Natural killer cell treated with Interleukin-12 subunit alpha and Interleukin-12 subunit beta and Interleukin-15 and Interleukin-18, amount 100 ng/mL, for 72 hours (primary cell): ENCODE measurements at regions not wholly inside any gene's neighbourhood (a gene's known extent, or its start where the extent isn't known, plus 50 kb on each side); places are given as distances from the start of the nearest gene placed in this dataset.

Experiments used
- ATAC-seq, 2 donors: fragments of 150-1000 bp; cut with Tn5 transposase in 1 of 2; sonication (Bioruptor Pico), chemical (Tn5 transposase) in 1 of 2; 2 replicates each; pipeline ENCODE4 v1.10.0; 2021
- DNase-seq: peaks from one replicate; pipeline ENCODE4 v3.0.0; 2022; ENCODE audit warnings: low spot score
- H3K27ac Mint-ChIP-seq, 2 donors: 1 replicate in 1 of 2; 2 replicates in 1 of 2; pipeline ENCODE4 v1.8.0; 2022; ENCODE audit warnings: mixed read lengths in 2 of 2, mild to moderate bottlenecking in 1 of 2, moderate library complexity in 1 of 2
- H3K27me3 Mint-ChIP-seq, 2 donors: 1 replicate in 1 of 2; 2 replicates in 1 of 2; pipeline ENCODE4 v1.8.0; 2022; ENCODE audit warnings: mixed read lengths in 2 of 2
- H3K36me3 Mint-ChIP-seq: one replicate; pipeline ENCODE4 v1.8.0; 2022; ENCODE audit warnings: mixed read lengths
- H3K4me1 Mint-ChIP-seq, 2 donors: 1 replicate in 1 of 2; 2 replicates in 1 of 2; pipeline ENCODE4 v1.8.0; 2022; ENCODE audit warnings: low read depth in 2 of 2, mixed read lengths in 2 of 2, mild to moderate bottlenecking in 1 of 2
- H3K4me3 Mint-ChIP-seq: one replicate; pipeline ENCODE4 v1.8.0; 2022; ENCODE audit warnings: mixed read lengths
- H3K9me3 Mint-ChIP-seq: 2 replicates; pipeline ENCODE4 v1.8.0; 2022; ENCODE audit warnings: mixed read lengths

GRCh38 chr1:5567839-5568238, 424.4 kb downstream of the NPHP4 start:
- Mint-ChIP-seq H3K36me3 (no peaks in the 10 kb centered on the region), H3K9me3 (no peaks in the 10 kb centered on the region), H3K4me3 (no peak overlapping the region), H3K27me3 (peaks cover 11 to 12% of the 10 kb centered on the region in 2 donors), H3K27ac (no peak overlapping the region), H3K4me1 (no peaks in the 10 kb centered on the region)
- ATAC-seq (no peak), DNase-seq (no peak)

- ATAC-seq, result peak in 1 of 2 donors; percentile 33
- Mint-ChIP-seq H3K4me1 (no peaks in the 10 kb centered on the region), H3K27ac (no peak overlapping the region), H3K9me3 (no peaks in the 10 kb centered on the region), H3K27me3 (peaks cover 7 to 8% of the 10 kb centered on the region in 2 donors), H3K36me3 (no peaks in the 10 kb centered on the region), H3K4me3 (no peak overlapping the region)
- no peak for DNase-seq
Measured at GRCh38 chr1:5566924-5567323, 425.3 kb downstream of the NPHP4 start.

- Mint-ChIP-seq H3K4me3 (no peak overlapping the region), H3K27ac (no peak overlapping the region), H3K9me3 (no peaks in the 10 kb centered on the region), H3K4me1 (no peaks in the 10 kb centered on the region), H3K36me3 (no peaks in the 10 kb centered on the region), H3K27me3 (peaks cover 0 to 4% of the 10 kb centered on the region in 2 donors)
- no peak for DNase-seq
- no peak for ATAC-seq
Measured at GRCh38 chr1:5565281-5566125, 426.7 kb downstream of the NPHP4 start.

GRCh38 chr1:5564578-5565257, 427.5 kb downstream of the NPHP4 start:
- ATAC-seq (no peak), DNase-seq (no peak)
- H3K9me3 Mint-ChIP-seq, result no peaks in the 10 kb centered on the region
- H3K4me3 Mint-ChIP-seq, result no peak overlapping the region
- no peak overlapping the region for H3K27ac Mint-ChIP-seq
- no peaks in the 10 kb centered on the region for H3K4me1 Mint-ChIP-seq
- H3K27me3 Mint-ChIP-seq, result peaks cover 0 to 4% of the 10 kb centered on the region in 2 donors
- H3K36me3 Mint-ChIP-seq, result no peaks in the 10 kb centered on the region

- no peak overlapping the region for H3K27ac Mint-ChIP-seq
- no peak overlapping the region for H3K4me3 Mint-ChIP-seq
- ATAC-seq, result no peak
- H3K36me3 Mint-ChIP-seq, result no peaks in the 10 kb centered on the region
- DNase-seq, result no peak
- no peaks in the 10 kb centered on the region for H3K9me3 Mint-ChIP-seq
- no peaks in the 10 kb centered on the region for H3K4me1 Mint-ChIP-seq
- peaks cover 2 to 4% of the 10 kb centered on the region in 2 donors for H3K27me3 Mint-ChIP-seq
Measured at GRCh38 chr1:5563861-5564577, 428.2 kb downstream of the NPHP4 start.

GRCh38 chr1:5562769-5563168, 429.5 kb downstream of the NPHP4 start:
- no peak overlapping the region for H3K4me3 Mint-ChIP-seq
- H3K4me1 Mint-ChIP-seq, result no peaks in the 10 kb centered on the region
- no peaks in the 10 kb centered on the region for H3K9me3 Mint-ChIP-seq
- peaks cover 7% of the 10 kb centered on the region for H3K36me3 Mint-ChIP-seq
- no peak for DNase-seq
- peak in 1 of 2 donors; percentile 55 for ATAC-seq
- H3K27ac Mint-ChIP-seq, result no peak overlapping the region
- H3K27me3 Mint-ChIP-seq, result peaks cover 0 to 13% of the 10 kb centered on the region in 2 donors

- no peak overlapping the region for H3K4me3 Mint-ChIP-seq
- ATAC-seq (no peak), DNase-seq (no peak)
- H3K9me3 Mint-ChIP-seq, result no peaks in the 10 kb centered on the region
- H3K27ac Mint-ChIP-seq, result no peak overlapping the region
- H3K36me3 Mint-ChIP-seq, result peaks cover 7% of the 10 kb centered on the region
- H3K4me1 Mint-ChIP-seq, result no peaks in the 10 kb centered on the region
- H3K27me3 Mint-ChIP-seq, result peaks cover 0 to 13% of the 10 kb centered on the region in 2 donors
Measured at GRCh38 chr1:5562331-5562730, 429.9 kb downstream of the NPHP4 start.

- H3K27me3 Mint-ChIP-seq, result peaks cover 4 to 27% of the 10 kb centered on the region in 2 donors
- DNase-seq, result no peak
- no peak for ATAC-seq
- H3K4me1 Mint-ChIP-seq, result no peaks in the 10 kb centered on the region
- no peaks in the 10 kb centered on the region for H3K9me3 Mint-ChIP-seq
- H3K27ac Mint-ChIP-seq, result no peak overlapping the region
- no peak overlapping the region for H3K4me3 Mint-ChIP-seq
- peaks cover 7% of the 10 kb centered on the region for H3K36me3 Mint-ChIP-seq
Measured at GRCh38 chr1:5559078-5559477, 433.1 kb downstream of the NPHP4 start.

GRCh38 chr1:5555853-5556252, 436.4 kb downstream of the NPHP4 start:
- Mint-ChIP-seq H3K36me3 (peaks cover 7% of the 10 kb centered on the region), H3K9me3 (no peaks in the 10 kb centered on the region), H3K4me3 (no peak overlapping the region), H3K27ac (no peak overlapping the region), H3K4me1 (no peaks in the 10 kb centered on the region), H3K27me3 (peaks cover 10 to 33% of the 10 kb centered on the region in 2 donors)
- DNase-seq (no peak), ATAC-seq (no peak)

- H3K4me3 Mint-ChIP-seq, result no peak overlapping the region
- H3K36me3 Mint-ChIP-seq, result peaks cover 7% of the 10 kb centered on the region
- no peaks in the 10 kb centered on the region for H3K9me3 Mint-ChIP-seq
- H3K4me1 Mint-ChIP-seq, result no peaks in the 10 kb centered on the region
- no peak overlapping the region for H3K27ac Mint-ChIP-seq
- peaks cover 12 to 41% of the 10 kb centered on the region in 2 donors for H3K27me3 Mint-ChIP-seq
- ATAC-seq (no peak), DNase-seq (no peak)
Measured at GRCh38 chr1:5554784-5555183, 437.4 kb downstream of the NPHP4 start.

- peaks cover 7% of the 10 kb centered on the region for H3K36me3 Mint-ChIP-seq
Measured at GRCh38 chr1:5554111-5554510, 438.1 kb downstream of the NPHP4 start.

GRCh38 chr1:5552787-5553484, 439.3 kb downstream of the NPHP4 start:
- Mint-ChIP-seq H3K27ac (no peak overlapping the region), H3K4me3 (no peak overlapping the region), H3K9me3 (no peaks in the 10 kb centered on the region), H3K36me3 (no peaks in the 10 kb centered on the region), H3K27me3 (peaks cover 12 to 43% of the 10 kb centered on the region in 2 donors), H3K4me1 (no peaks in the 10 kb centered on the region)
- DNase-seq (no peak), ATAC-seq (peak; percentile 50 to 56)

More at GRCh38 chr1:5554111-5554510, 438.1 kb downstream of the NPHP4 start:
- Mint-ChIP-seq H3K9me3 (no peaks in the 10 kb centered on the region), H3K27ac (no peak overlapping the region), H3K4me1 (no peaks in the 10 kb centered on the region), H3K27me3 (peaks cover 12 to 47% of the 10 kb centered on the region in 2 donors), H3K4me3 (no peak overlapping the region)
- no peak for DNase-seq
- ATAC-seq, result no peak

GRCh38 chr1:5551274-5551975, 440.8 kb downstream of the NPHP4 start:
- Mint-ChIP-seq H3K4me3 (no peak overlapping the region), H3K4me1 (no peaks in the 10 kb centered on the region), H3K27ac (no peak overlapping the region), H3K9me3 (no peaks in the 10 kb centered on the region), H3K36me3 (no peaks in the 10 kb centered on the region), H3K27me3 (peaks cover 12 to 44% of the 10 kb centered on the region in 2 donors)
- no peak for DNase-seq
- ATAC-seq, result no peak
